ENCODE measurements at regions not wholly inside any gene's neighbourhood (a gene's known extent, or its start where the extent isn't known, plus 50 kb on each side); places are given as distances from the start of the nearest gene placed in this dataset.
A peak's percentile ranks its signal among the peaks of the same experiment; 100 is the strongest.

- no peak for DNase-seq (ENCODE audit: low spot score)
- no peak overlapping the region for H3K4me3 Mint-ChIP-seq
- no peak overlapping the region for H3K27ac Mint-ChIP-seq
- H3K27me3 Mint-ChIP-seq (ENCODE audit: low read depth) = no peaks in the 10 kb centered on the region
- H3K36me3 Mint-ChIP-seq (ENCODE audit: low read depth) = no peaks in the 10 kb centered on the region
- H3K9me3 Mint-ChIP-seq = no peaks in the 10 kb centered on the region
- H3K4me1 Mint-ChIP-seq (ENCODE audit: low read depth) = peaks cover 16% of the 10 kb centered on the region
These were observed 60.3 kb downstream of the EOMES start for GRCh38 chr3:27661797-27662196.

- no peaks in the 10 kb centered on the region for H3K36me3 Mint-ChIP-seq (ENCODE audit: low read depth)
- no peaks in the 10 kb centered on the region for H3K9me3 Mint-ChIP-seq
- H3K27ac Mint-ChIP-seq = no peak overlapping the region
- DNase-seq (ENCODE audit: low spot score) = peak; percentile 19
- no peak overlapping the region for H3K4me3 Mint-ChIP-seq
- no peaks in the 10 kb centered on the region for H3K27me3 Mint-ChIP-seq (ENCODE audit: low read depth)
- H3K4me1 Mint-ChIP-seq (ENCODE audit: low read depth) = peaks cover 9% of the 10 kb centered on the region
These were observed 62.7 kb downstream of the EOMES start for GRCh38 chr3:27659279-27660021.

DNA sequence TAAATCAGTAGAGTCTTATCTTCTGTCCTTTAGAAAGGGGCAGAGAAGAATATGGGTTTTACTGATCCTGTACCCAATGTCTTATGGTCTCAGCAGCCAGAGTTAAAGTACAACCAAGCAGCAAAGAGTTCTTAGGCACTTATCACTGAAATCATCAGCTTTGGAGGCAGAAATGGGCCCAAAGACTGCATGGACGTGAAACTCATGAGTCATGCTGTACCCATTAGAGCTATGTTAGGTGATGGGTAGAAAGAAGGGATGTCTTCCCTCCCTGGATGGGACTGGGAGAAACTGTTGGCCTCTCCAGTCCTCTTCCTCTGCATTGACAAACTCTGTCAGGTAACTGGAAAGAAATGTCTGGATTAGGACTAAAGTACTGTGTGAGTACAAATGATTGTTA, 63.4 kb downstream of the EOMES start:
- peaks cover 9% of the 10 kb centered on the region for H3K4me1 Mint-ChIP-seq (ENCODE audit: low read depth)
- no peaks in the 10 kb centered on the region for H3K9me3 Mint-ChIP-seq
- no peaks in the 10 kb centered on the region for H3K36me3 Mint-ChIP-seq (ENCODE audit: low read depth)
- DNase-seq (ENCODE audit: low spot score) = no peak
- H3K27ac Mint-ChIP-seq = no peak overlapping the region
- no peak overlapping the region for H3K4me3 Mint-ChIP-seq
- no peaks in the 10 kb centered on the region for H3K27me3 Mint-ChIP-seq (ENCODE audit: low read depth)

DNA sequence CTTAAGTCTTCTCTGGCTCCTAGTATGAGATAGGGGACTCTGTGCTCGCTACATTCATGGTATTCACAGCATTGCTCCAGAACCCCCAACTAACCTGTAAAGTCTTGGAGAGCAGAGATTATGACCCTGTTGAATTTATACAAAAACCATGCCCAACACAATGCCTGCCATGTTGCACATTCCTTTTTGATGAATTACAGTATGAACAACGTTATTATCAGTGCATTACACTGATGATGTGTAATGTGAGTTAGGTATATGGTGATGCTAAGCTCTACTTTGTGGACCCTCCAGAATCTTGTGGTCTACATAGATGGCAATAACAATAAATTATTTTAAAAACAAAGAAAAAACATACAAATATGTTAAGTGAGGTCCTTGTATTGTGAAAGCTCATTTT, 64.3 kb downstream of the EOMES start:
- DNase-seq (ENCODE audit: low spot score) = no peak
- H3K27ac Mint-ChIP-seq = no peak overlapping the region
- no peaks in the 10 kb centered on the region for H3K36me3 Mint-ChIP-seq (ENCODE audit: low read depth)
- peaks cover 9% of the 10 kb centered on the region for H3K4me1 Mint-ChIP-seq (ENCODE audit: low read depth)
- H3K9me3 Mint-ChIP-seq = no peaks in the 10 kb centered on the region
- no peaks in the 10 kb centered on the region for H3K27me3 Mint-ChIP-seq (ENCODE audit: low read depth)
- no peak overlapping the region for H3K4me3 Mint-ChIP-seq

GRCh38 chr3:27657404-27657803, 64.7 kb downstream of the EOMES start:
- H3K4me3 Mint-ChIP-seq = no peak overlapping the region
- no peak for DNase-seq (ENCODE audit: low spot score)
- peaks cover 9% of the 10 kb centered on the region for H3K4me1 Mint-ChIP-seq (ENCODE audit: low read depth)
- H3K36me3 Mint-ChIP-seq (ENCODE audit: low read depth) = no peaks in the 10 kb centered on the region
- H3K27me3 Mint-ChIP-seq (ENCODE audit: low read depth) = peaks cover under 1% of the 10 kb centered on the region
- no peak overlapping the region for H3K27ac Mint-ChIP-seq
- H3K9me3 Mint-ChIP-seq = no peaks in the 10 kb centered on the region

DNA sequence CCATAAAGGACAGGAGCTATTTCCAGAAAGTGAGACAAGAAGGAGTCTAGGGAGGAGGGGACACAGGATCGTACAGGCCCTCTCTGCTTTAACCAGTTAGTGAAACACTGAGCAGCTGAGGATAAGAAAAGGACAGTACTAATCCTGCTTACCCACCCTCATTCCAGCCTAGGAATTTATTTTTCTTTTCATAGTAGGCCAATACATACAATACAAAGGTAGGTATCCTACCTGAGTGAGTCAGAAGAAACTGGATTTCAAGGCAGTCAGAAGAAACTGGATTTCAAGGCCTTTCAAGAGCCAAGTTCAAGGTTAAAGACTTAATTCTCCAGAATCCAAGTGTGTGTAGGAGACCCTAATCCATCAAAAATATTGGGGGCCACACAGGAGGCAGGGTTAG, 65.3 kb downstream of the EOMES start:
- Mint-ChIP-seq H3K4me1 (ENCODE audit: low read depth) (peaks cover 9% of the 10 kb centered on the region), H3K27ac (no peak overlapping the region), H3K27me3 (ENCODE audit: low read depth) (peaks cover 4% of the 10 kb centered on the region), H3K4me3 (no peak overlapping the region), H3K36me3 (ENCODE audit: low read depth) (no peaks in the 10 kb centered on the region), H3K9me3 (no peaks in the 10 kb centered on the region)
- DNase-seq (ENCODE audit: low spot score) = no peak

- Mint-ChIP-seq H3K36me3 (ENCODE audit: low read depth) (no peaks in the 10 kb centered on the region), H3K4me1 (ENCODE audit: low read depth) (peaks cover 9% of the 10 kb centered on the region), H3K4me3 (no peak overlapping the region)
These were observed 66.6 kb downstream of the EOMES start for GRCh38 chr3:27655547-27655946.

GRCh38 chr3:27653803-27654558, 68.1 kb downstream of the EOMES start:
- Mint-ChIP-seq H3K27ac (no peak overlapping the region), H3K27me3 (ENCODE audit: low read depth) (peaks cover 13% of the 10 kb centered on the region), H3K4me1 (ENCODE audit: low read depth) (peaks cover 3% of the 10 kb centered on the region), H3K4me3 (no peak overlapping the region), H3K9me3 (no peaks in the 10 kb centered on the region), H3K36me3 (ENCODE audit: low read depth) (no peaks in the 10 kb centered on the region)
- no peak for DNase-seq (ENCODE audit: low spot score)

More at GRCh38 chr3:27655547-27655946, 66.6 kb downstream of the EOMES start:
- no peaks in the 10 kb centered on the region for H3K9me3 Mint-ChIP-seq
- no peak overlapping the region for H3K27ac Mint-ChIP-seq
- DNase-seq (ENCODE audit: low spot score) = no peak
- H3K27me3 Mint-ChIP-seq (ENCODE audit: low read depth) = peaks cover 8% of the 10 kb centered on the region

DNA sequence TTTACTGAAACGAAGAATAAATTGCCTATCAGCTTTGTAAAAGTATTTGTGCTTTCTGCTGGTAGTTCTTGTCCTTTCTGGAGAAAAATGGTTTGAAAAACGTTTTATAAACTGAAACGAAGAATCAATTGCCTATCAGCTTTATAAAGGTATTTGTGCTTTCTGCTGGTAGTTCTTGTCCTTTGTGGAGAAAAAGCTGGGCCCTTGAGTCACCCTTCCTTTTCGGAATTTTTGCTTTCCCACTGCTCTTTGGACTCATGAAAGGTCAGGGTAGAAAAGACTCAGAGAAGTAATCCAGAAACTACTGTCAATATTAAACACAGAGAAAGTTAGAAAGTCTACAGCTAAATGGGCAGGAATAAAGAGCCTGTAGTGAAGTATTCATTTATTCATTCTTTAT, 72.8 kb downstream of the EOMES start:
- H3K36me3 Mint-ChIP-seq (ENCODE audit: low read depth) = no peaks in the 10 kb centered on the region
- H3K4me1 Mint-ChIP-seq (ENCODE audit: low read depth) = no peaks in the 10 kb centered on the region
- H3K27ac Mint-ChIP-seq = no peak overlapping the region
- H3K27me3 Mint-ChIP-seq (ENCODE audit: low read depth) = peaks cover 15% of the 10 kb centered on the region
- no peak overlapping the region for H3K4me3 Mint-ChIP-seq
- no peaks in the 10 kb centered on the region for H3K9me3 Mint-ChIP-seq
- no peak for DNase-seq (ENCODE audit: low spot score)

GRCh38 chr3:27646896-27647295, 75.2 kb downstream of the EOMES start:
- Mint-ChIP-seq H3K4me1 (ENCODE audit: low read depth) (no peaks in the 10 kb centered on the region), H3K27ac (no peak overlapping the region), H3K9me3 (no peaks in the 10 kb centered on the region), H3K36me3 (ENCODE audit: low read depth) (no peaks in the 10 kb centered on the region), H3K27me3 (ENCODE audit: low read depth) (peaks cover 13% of the 10 kb centered on the region), H3K4me3 (no peak overlapping the region)
- no peak for DNase-seq (ENCODE audit: low spot score)

DNA sequence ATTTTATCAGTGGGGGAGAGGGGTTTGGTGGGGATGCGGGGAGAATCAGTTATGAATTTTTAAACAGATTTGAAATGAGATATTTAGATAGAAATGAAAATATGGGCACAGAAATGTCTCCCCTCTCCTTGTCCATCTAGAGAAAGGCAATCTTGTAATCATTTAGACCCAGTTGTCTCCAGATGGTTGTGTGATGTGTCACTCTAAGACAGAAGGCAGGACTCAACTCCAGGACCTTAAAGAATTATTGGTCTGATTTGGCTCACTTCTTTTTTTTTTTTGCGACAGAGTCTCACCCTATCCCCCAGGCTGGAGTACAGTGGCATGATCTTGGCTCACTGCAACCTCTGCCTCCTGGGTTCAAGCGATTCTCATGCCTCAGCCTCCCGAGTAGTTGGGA, 77.2 kb downstream of the EOMES start:
- DNase-seq (ENCODE audit: low spot score) = no peak
- Mint-ChIP-seq H3K4me1 (ENCODE audit: low read depth) (peaks cover 6% of the 10 kb centered on the region), H3K9me3 (no peaks in the 10 kb centered on the region), H3K36me3 (ENCODE audit: low read depth) (peaks cover 1% of the 10 kb centered on the region), H3K27me3 (ENCODE audit: low read depth) (peaks cover 7% of the 10 kb centered on the region), H3K4me3 (no peak overlapping the region), H3K27ac (no peak overlapping the region)

GRCh38 chr3:27643355-27643754, 78.8 kb downstream of the EOMES start:
- Mint-ChIP-seq H3K4me3 (no peak overlapping the region), H3K4me1 (ENCODE audit: low read depth) (peaks cover 15% of the 10 kb centered on the region), H3K9me3 (peaks cover 4% of the 10 kb centered on the region), H3K27ac (no peak overlapping the region), H3K36me3 (ENCODE audit: low read depth) (peaks cover 3% of the 10 kb centered on the region), H3K27me3 (ENCODE audit: low read depth) (peaks cover 2% of the 10 kb centered on the region)
- DNase-seq (ENCODE audit: low spot score) = no peak

DNA sequence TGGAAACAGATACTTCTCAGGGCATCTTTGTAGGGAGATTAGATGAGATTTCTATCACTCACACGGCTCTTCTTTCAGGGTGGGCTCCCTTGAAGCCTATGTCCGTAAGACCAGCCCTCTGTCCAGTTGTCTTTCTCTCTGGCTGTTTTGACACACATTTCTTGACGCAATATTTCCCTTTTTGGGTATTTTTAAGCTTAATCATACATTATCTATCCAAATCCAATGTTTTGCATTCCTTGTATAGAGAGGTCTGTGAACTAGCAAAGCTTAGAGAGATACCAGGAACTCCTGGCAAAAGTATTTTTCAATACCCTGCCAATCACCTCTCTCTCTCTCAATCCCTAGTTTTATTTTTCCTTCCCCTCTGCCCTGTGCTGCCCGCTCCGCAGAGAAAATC, 79.3 kb downstream of the EOMES start:
- Mint-ChIP-seq H3K27ac (no peak overlapping the region), H3K27me3 (ENCODE audit: low read depth) (peaks cover 2% of the 10 kb centered on the region), H3K4me1 (ENCODE audit: low read depth) (peaks cover 16% of the 10 kb centered on the region), H3K4me3 (no peak overlapping the region), H3K9me3 (peaks cover 4% of the 10 kb centered on the region), H3K36me3 (ENCODE audit: low read depth) (peaks cover 3% of the 10 kb centered on the region)
- no peak for DNase-seq (ENCODE audit: low spot score)

DNA sequence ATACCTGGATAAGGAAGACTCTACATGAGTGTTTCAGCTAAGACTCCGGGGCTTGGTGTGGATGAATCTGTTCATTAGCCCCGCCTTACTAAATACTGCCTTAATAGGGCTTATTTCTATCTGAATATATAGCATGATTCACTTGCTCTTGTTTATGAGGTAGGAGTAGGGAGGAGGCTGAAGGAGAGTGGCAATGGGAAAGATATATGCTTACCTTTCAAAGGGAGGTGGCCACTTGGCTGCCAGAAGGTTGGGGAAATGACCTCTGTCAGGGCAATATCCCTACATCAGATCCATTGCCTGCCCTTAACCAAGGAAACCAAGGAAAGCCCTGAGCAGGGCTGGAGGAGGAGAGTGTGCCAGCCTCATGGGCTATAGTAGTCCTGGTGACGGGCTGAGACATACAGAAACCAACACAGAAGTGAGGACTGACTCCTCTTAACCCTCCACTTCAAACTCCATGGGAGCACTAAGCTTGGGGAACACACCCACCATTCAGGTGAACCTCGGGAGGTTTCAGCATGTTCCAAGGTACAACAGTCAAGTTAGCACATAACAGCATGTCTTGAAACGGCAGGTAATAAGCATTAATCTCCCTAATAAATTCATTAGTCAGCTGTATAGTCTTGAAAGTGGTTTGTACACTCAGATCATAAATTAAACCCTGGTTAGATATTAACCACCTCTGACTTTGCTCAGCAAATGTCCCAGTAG, 80.1 kb downstream of the EOMES start:
- Mint-ChIP-seq H3K27me3 (ENCODE audit: low read depth) (peaks cover 2% of the 10 kb centered on the region), H3K36me3 (ENCODE audit: low read depth) (peaks cover 3% of the 10 kb centered on the region), H3K27ac (no peak overlapping the region), H3K4me1 (ENCODE audit: low read depth) (peaks cover 16% of the 10 kb centered on the region), H3K9me3 (peaks cover 4% of the 10 kb centered on the region), H3K4me3 (no peak overlapping the region)
- DNase-seq (ENCODE audit: low spot score) = no peak
